ENCODE measurements at regions not wholly inside any gene's neighbourhood (a gene's known extent, or its start where the extent isn't known, plus 50 kb on each side); places are given as distances from the start of the nearest gene placed in this dataset.

DNA sequence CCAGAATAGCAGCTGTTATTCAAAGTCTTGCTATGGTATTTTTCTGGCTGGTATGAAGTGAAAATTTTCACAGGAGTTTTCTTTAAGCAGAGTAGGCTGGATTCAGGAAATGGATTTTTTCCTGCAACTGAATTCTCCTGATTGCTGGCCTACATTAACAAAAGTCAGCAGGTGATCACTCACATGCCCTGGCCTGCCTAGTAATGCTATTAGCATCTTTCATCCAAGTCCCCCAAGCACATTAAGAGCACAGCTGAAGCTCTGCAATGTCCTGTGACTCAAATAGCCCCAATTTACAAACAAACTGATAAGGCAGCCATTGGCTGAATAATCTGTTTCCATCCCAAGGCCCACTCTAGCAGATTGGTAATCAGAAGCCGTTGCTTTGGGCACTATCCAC is 688.3 kb upstream of the LMCD1 start:
- no peak for TF ChIP-seq EZH2 (IDR thresholded peaks at IDR 0.05; ENCODE audit: insufficient read depth, poor library complexity, severe bottlenecking)
- no peak for TF ChIP-seq EZH2phosphoT487 (IDR thresholded peaks at IDR 0.05; ENCODE audit: insufficient read depth, low read depth)

Data from GM23248 (cell line).